GM19043 (cell line): ENCODE measurements at regions not wholly inside any gene's neighbourhood (a gene's known extent, or its start where the extent isn't known, plus 50 kb on each side); places are given as distances from the start of the nearest gene placed in this dataset.
"Not testable (repeated sequence)": the region's sequence is repeated elsewhere in the genome, so short reads cannot be mapped to it uniquely, and the experiment has no call there.

Source experiments
- ATAC-seq: cut with Tn5 transposase; IDR thresholded peaks from one replicate; pipeline ENCODE4 v1.9.1; 2021; ENCODE audit warnings: low read depth; ENCODE audit not compliant: unreplicated experiment

DNA sequence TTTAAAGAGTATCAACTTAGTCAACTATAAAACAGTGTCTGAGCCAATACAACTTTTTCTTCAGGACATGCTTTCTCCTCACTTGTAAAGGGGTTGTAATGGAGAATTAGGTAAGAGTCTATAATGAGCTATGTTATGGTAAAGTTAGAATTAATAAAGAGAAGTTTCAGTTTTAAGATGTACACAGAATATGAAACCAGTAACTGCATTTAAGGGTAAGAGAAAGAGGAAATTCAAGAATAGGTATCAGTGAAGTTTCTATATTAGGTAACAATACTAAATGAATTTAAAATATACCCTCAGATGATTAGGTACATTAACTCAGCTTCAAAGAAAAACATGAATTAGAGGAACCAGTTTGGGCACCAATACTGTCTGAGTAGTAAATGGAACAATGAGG lies 1444.3 kb upstream of the ADGRB3 start:
- ATAC-seq = no peak

DNA sequence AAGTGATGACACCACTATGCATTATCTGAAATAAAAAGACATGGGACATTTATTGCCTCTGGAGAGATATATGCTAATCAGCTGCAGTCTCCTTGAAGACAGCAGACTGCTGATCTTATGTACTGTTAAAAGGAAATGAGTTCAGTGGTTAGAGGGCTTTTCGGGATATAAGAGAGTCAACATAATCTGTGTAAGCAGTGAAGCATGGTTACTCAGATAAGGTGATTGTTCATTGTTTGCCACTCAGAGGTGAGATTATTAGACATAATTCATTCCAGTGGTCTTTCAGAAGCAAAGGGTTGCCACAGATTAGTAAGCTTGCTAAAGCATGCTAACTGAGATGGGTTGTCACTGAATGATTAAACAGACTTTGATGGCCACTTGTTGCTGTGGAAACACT lies 1450.7 kb upstream of the ADGRB3 start:
- no peak for ATAC-seq

DNA sequence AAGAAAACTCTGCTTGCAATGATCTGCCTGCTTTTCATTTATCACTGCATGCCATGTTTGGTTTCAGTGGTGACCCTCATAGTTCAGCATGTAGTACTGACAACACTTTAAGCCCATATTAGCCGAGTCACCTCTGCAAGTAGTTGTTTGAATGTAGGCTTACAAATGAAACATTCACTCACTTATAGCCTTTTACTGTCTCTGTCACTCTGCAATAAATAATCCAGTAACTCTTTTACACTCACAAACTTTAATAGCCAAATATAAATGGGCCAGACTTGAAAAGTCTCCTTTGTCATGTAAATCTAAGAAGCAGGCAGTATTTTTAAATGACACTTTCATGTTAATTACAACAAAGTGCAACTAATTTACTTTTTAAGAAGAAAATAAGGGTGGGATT lies 1460.0 kb upstream of the ADGRB3 start:
- no peak for ATAC-seq

DNA sequence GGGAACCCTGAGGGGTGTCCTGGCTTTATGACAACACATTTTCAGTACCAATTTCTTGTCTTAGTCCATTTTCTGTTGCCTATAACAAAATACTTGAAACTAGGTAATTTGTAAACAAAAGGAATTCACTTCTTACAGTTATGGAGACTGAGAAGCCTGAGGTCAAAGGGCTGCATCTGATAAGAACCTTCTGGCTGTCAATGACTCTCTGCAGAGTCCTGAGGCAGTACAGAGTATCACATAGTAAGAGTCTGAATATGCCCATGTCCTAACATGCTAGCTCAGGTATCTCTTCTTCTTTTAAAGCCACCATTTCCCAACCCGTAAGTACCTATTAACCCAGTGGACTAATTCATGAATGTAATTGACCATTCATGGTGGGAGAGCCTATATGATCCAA lies 1458.6 kb upstream of the EYS start:
- ATAC-seq = no peak

DNA sequence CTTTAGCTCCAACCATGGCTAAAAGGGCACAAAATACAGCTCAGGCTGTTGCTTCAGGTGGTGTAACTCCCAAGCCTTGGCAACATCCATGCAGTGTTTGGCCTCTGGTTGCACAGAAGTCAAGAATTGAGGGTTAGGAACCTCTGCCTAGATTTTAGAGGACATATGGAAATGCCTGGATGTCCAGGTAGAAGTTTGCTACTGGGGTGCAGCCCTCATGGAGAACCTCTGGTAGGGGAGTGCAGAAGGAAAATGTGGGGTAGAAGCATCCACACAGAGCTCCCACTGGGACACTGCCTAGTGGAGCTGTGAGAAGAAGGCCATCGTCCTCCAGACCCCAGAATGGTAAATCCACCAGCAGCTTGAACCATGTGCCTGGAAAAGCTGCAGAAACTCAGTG lies 1453.8 kb upstream of the EYS start:
- ATAC-seq = no peak

DNA sequence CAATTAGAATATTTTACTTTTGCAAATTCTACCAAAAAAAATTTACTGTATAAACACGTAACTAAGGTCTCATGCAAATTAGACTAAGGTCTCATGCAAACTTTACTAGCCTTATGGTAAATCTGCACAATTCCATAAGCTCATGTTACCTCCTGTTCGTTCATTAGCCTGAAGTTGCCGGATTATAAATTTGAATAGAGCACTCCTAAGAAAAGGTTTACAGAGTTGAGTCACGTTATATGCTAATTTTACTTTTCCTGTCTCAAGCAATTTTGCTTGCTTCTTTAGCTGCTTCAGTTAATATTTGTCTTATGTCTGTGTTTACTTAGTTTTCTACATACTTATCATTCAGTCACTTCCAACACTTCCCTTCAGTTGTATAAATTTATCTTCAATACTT lies 1434.0 kb upstream of the EYS start:
- no peak for ATAC-seq

DNA sequence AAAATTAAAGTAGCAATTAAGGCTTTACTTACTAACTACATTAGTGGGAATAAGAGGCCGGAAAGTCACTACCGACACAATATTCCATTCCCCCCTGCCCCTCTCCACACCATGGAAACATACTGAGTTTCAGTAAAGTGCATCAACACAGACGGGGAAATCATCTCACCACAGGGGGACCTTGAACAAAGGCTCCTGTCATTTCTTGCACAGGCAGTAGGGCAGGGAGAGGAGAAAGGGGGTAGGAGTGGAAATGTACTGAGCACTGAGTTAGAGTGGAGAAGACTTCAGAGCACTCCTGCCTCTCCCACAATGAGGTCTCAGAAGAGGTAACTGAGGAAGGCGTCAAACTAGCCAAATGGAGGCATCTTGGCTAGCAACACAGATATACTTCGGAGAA lies 1426.9 kb upstream of the EYS start:
- ATAC-seq = no peak

DNA sequence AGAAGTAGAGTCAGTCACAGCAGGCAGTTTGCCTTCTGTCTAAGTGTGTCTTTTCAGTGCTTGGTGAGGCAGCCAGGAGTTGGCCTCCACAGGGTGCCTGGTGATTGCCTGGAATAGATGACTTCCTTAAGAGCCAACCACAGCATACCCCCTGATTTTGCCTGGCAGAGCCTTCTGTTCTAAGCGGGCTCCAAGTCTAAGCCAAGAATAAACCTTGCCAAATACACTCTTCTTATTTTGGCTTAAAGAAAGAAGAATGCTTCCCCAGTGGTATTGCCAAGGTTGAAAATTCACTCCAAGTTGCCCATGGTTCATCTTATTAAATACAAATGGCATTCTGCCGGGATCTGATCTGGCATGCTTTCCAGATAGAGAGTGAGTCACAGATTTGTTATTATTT lies 1424.8 kb upstream of the EYS start:
- ATAC-seq = no peak

DNA sequence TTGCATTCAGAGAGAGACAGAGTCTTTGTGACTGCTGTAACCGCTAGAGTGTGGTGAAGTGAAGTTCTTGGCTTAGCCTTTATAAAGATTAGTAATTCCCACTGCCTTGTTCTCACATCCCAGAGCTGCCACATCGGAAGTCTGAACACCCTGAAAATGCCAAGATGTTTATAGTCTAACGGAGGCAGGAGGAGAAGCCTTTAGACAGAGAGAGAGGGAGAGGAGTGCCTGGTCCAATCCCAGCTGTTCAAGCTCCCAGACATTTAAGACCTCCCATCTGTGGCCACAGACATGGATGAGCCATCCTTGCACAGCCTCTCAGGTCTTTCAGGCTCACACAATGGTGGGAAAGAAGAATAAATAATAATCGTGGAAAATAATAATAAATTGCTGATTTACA lies 1422.8 kb upstream of the EYS start:
- ATAC-seq = no peak

DNA sequence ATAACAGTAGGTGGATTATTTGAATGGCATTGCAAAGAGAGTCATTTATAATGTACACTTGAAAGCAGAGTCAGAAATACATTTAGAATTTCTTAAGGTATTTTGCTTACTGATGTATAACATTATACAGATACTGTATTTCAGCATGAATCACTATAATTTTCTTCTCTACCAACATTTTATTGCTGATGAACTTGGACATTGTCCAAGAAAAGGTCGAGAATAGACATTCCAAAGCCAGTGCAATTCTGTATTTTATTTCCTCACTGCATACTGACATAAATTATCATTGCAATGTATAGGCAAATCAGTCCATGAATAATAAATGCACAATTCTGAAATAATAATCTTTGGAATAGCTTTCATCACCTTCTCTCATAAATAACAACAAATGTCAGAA lies 1420.0 kb upstream of the EYS start:
- no peak for ATAC-seq

DNA sequence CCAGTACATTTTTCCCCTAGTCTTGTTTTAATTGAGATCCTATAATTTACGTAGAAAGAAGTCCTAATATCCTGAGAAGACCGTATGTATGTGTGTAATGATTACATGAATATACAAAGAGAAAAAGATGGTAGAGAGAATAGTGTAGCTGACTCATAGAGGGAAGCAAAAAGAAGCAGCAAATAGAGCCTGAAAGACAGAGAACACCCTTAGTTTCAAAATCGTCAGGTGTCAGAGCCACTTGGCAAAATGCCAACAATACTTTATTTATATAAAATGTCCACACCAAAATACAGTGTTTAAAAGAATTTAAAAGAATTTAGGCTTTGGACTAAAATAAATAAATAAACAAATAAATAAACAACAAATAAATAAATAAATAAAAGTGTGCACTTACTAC lies 1414.1 kb upstream of the EYS start:
- ATAC-seq = no peak

DNA sequence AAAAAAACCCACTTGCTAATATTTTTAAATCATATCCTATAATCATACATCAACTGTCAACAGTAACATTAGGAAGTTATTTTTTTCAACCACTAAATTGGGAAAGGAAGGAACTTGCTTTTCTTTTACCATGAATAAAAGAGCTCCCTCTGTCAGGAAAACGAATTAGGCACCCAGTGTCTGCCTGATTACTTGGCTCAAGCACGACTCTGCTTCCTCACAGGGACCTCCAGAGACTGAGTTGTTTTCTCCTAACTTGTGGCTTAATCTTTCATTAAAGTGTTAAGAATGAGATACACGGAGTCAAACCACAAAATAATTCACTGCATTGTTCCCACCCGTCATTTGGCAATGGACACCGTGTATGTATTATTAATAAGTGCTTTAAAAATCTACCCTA lies 1405.1 kb upstream of the EYS start:
- ATAC-seq = no peak

DNA sequence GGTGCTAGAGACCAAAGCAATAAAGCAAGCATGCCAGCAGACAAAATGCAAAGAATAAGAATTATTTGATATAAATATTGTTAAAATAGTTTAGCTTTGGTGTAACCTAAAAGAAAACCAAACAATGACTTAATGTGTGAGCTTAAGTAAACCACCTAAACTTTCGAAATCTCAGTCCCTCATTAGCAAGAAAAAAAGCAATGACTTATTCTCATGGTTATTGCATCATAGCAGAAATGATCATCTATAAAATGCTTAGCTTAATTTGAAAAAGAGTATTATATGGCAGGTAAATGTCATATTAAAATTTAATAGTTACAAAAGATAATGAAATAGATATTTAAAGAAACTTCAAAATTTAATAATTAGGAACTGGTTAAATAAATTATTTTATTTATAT lies 1395.7 kb upstream of the EYS start:
- no peak for ATAC-seq

DNA sequence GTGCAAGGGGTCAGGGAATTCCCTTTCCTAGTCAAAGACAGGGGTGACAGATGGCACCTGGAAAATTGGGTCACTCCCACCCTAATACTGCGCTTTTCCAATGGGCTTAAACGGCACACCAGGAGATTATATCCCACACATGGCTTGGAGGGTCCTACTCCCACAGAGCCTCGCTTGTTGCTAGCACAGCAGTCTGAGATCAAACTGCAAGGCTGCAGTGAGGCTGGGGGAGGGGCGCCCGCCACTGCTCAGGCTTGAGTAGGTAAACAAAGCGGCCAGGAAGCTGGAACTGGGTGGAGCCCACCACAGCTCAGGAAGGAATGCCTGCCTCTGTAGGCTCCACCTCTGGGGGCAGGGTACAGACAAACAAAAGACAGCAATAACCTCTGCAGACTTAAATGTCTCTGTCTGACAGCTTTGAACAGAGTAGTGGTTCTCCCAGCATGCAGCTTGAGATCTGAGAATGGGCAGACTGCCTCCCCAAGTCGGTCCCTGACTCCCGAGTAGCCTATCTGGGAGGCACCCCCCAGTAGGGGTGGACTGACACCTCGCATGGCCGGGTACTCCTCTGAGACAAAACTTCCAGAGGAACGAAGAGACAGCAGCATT lies 1388.7 kb upstream of the EYS start:
- not testable (repeated sequence) for ATAC-seq

DNA sequence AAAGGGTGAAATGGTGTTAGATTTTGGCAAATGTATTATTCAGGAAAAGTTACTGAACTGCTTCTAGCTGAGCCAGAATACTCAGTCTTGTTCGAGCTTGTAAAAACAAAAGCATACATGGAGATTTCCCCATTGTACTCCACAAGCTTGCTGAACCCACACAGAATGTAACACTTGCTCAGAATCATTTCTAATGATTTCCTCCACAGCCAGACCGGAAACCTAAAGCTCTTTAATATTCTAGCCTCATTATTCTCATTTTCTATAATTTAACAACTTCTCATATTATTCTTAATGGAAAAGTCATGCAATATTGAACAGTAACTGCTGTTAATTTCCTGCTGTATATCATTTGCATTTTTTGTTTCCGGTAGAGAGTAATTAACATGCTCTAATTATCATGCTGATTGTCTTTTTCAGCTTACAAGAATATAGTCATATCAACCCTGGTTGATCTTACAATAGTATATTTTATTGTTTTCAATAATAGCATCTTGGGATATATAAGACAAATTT lies 1387.5 kb upstream of the EYS start:
- ATAC-seq = no peak

DNA sequence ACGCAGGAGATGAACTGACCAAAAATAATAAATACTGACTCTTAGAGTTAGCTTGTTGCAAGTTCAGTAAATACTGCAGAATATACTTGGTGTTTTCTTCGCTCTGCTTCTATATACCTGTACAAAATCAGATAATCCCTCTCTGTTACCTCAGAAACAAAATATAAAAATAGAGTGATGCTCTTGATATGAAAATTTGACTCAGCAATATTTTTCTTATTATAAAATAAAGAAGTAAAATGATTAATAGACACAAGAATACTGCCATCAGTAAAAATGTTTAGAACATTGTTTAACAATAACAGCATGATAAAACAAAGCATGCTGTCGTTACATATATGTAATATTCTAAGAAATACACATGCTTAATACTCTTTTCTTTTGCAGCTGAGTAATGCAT lies 1366.9 kb upstream of the EYS start:
- ATAC-seq = no peak

DNA sequence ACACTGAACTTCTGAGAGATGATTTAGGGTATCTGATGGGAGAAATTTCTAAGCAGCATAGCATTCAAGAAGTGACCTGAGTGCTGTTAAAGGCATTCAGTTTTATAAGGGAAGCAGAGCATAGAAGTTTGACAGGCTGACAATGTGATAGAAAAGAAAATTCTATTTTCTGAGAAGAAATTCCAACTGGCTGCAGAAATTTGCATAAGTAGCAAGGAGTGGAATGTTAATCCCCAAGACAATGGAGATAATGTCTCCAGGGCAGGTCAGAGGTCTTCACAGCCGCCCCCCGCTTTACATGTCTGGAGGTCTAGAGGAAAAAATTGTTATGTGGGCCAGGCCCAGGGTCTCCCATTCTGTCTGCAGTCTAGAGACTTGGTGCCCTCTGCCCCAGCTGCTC lies 1361.8 kb upstream of the EYS start:
- ATAC-seq = no peak

DNA sequence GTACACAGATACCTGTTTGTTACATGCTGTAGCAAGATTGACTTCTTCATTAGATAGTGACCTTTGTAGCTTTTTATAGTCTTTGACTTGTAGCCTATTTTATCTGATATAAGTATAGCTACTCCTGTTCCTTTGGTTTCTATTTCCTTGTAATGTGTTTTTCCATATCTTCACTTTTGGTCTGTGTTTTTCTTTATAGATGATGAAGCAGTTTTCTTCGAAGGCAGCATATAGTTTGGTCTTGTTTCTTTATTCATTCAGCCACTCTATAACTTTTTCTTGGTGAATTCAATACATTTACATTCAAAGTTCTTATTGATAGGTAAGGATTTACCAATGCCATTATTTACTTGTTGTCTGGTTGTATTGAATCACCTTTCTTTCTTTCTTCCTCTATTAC lies 1357.3 kb upstream of the EYS start:
- no peak for ATAC-seq

DNA sequence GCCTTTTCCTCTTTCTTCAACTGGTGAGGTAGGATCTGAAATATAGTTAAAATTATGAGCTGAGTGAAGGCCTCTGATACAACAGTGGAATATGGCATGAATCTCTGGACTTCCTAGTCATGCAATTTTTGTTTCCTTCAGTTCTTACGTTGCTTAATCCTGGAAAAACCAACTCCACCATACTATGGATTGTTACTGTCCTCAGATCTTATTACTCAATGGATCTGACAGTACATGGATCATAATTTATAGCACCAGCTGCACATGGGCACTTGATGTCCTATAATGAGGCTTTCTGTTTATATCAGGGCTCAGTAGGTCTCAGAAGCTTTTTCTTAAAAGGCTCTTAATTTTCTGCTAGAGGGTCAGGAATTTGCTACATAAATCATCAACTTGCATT lies 1341.0 kb upstream of the EYS start:
- ATAC-seq = no peak

DNA sequence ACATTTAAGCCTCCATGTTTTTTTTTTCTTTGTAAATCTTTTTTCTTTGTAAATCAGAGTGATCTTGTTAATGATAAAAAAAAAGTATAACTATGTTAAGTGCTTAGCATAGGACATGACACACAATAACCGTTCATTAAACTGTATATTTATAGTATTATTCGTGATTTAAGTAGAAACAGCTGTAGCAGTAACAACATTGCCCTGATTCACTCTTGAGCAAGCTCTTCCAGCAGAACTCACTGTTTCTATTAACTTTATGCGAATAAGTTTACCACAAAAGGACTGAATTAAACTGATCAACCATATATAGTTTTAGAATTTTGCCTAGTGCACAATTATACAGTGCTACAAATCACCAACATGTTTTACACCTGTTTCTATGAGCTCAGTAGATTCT lies 1338.0 kb upstream of the EYS start:
- no peak for ATAC-seq

DNA sequence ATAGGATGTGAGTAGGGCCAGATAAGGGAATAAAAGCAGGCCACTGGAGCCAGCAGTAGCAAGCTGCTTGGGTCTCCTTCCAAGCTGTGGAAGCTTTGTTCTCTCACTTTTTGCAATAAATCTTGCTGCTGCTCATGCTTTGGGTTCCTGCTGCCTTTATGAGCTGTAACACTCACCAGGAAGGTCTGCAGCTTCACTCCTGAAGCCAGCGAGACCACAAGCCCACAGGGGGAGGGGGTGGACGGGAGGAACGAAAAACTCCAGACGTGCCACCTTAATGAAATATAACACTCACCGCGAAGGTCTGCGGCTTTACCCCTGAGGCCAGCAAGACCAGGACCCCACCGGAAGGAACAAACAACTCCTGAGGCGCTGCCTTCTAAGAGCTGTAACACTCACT lies 1324.4 kb upstream of the EYS start:
- ATAC-seq = no peak

DNA sequence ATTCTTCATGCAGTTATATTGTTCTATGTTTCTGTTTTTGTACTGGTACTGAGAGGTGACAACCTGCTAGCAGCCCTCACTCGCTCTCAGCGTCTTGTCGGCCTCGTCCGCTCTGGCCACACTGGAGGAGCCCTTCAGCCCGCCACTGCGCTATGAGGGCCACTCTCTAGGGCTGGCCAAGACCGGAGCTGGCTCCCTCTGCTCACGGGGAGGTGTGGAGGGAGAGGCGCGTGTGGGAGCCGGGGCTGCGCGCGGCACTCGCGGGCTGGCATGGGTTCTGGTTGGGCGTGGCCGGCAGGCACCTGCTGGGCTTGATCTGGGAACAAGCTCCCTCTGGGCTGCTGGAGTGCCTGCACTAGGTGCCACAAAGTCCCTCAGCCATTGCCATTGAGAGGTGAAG lies 1323.8 kb upstream of the EYS start:
- ATAC-seq = no peak

DNA sequence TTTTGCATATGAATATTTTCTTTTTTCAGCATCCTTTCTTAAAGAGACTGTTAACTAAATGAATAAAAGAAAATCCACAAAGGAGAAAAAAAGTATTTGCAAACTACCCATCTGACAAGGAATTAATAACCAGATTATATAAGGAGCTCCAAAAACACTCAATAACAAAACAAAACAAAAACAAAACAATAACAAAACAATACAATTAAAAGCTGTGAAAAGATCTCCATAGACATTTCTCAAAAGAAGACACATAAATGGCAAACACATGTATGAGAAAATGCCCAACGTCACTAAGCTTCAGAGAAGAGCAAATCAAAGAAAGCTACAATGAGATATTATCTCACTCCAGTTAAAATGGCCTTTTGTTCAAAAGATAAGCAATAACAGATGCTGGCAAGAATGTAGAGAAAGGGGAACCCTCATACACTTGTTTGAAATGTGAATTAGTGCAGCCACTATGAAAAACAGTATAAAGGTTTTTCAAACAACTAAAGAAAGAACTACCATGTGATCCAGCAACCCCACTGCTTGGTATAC lies 1310.0 kb upstream of the EYS start:
- no peak for ATAC-seq
